K562 (cell line): ENCODE measurements at regions not wholly inside any gene's neighbourhood (a gene's known extent, or its start where the extent isn't known, plus 50 kb on each side); places are given as distances from the start of the nearest gene placed in this dataset.

Experiments
- ATAC-seq: fragments of 200-7000 bp; cut with Tn5 transposase; 3 replicates; pipeline ENCODE4 v1.9.1; 2020; ENCODE audit warnings: moderate library complexity
- BruUV-seq: library from RNA; stranded (reverse); fragments of 400-500 nt; replicated peaks from 2 replicates; lab custom pipeline; 2021; lab: Mats Ljungman, UMichigan
- CTCF ChIA-PET: fragments of 300-600 bp; formaldehyde crosslinking; extraction: SDS; loops from one replicate; lab custom pipeline; 2021; ENCODE audit warnings: low intra/inter-chr PET ratio; lab: Yijun Ruan, JAX
- POLR2A ChIA-PET: fragments of 300-600, 350-650 bp; sonication (Branson Sonifier 250); formaldehyde crosslinking; extraction: SDS; loops from one replicate; lab custom pipeline; 2021; ENCODE audit warnings: antibody characterized with exemption, inconsistent platforms; lab: Yijun Ruan, JAX
- DNase-seq, 4 experiments: peaks; one replicate each; pipeline versions ENCODE4 v3.0.0 to v3.0.0-alpha.2; 2011 to 2018; ENCODE audit warnings: low spot score in 3 of 4, mixed read lengths in 3 of 4; ENCODE audit errors: extremely low read depth in 1 of 4
- FAIRE-seq: peaks from 2 replicates; lab custom pipeline; 2011; peaks lifted over from hg19 to GRCh38; lab: Jason Lieb, UNC
- H2AFZ ChIP-seq: 2 replicates; pipeline ENCODE4 v1.6.0; 2011; ENCODE audit warnings: low read depth, low read length, control low read depth, inconsistent platforms
- H3K27ac ChIP-seq: fragments of 200-600 bp; 3 replicates; pipeline ENCODE4 v1.8.0; 2011; ENCODE audit warnings: low read depth, mild to moderate bottlenecking, control low read depth, inconsistent platforms, low read length, moderate library complexity, mixed read lengths; ENCODE audit errors: extremely low read depth
- H3K27me3 ChIP-seq, 2 experiments: fragments of 300-600 bp in 1 of 2; 2 replicates in 1 of 2; 3 replicates in 1 of 2; pipeline versions ENCODE4 v1.6.0 to v1.8.0; 2011; ENCODE audit warnings: inconsistent platforms in 2 of 2, low read length in 2 of 2, mild to moderate bottlenecking in 1 of 2, mixed read lengths in 1 of 2, moderate library complexity in 1 of 2; ENCODE audit not compliant: control insufficient read depth in 2 of 2, insufficient read depth in 2 of 2
- H3K36me3 ChIP-seq: fragments of 300-600 bp; 3 replicates; pipeline ENCODE4 v1.8.0; 2011; ENCODE audit warnings: mild to moderate bottlenecking, low read length, inconsistent platforms; ENCODE audit not compliant: control insufficient read depth, insufficient read depth
- H3K4me1 ChIP-seq, 2 experiments: fragments of 200-600 bp in 1 of 2; replicated peaks in 1 of 2; 2 replicates in 1 of 2; 3 replicates in 1 of 2; pipeline versions ENCODE4 v1.5.1 to v1.8.0; 2011; ENCODE audit warnings: inconsistent platforms in 2 of 2, low read length in 2 of 2, mild to moderate bottlenecking in 1 of 2, mixed read lengths in 1 of 2, moderate library complexity in 1 of 2; ENCODE audit not compliant: control insufficient read depth in 2 of 2, insufficient read depth in 2 of 2
- H3K4me2 ChIP-seq: 2 replicates; pipeline ENCODE4 v1.6.1; 2011; ENCODE audit warnings: low read length, control low read depth, inconsistent platforms, mixed read lengths; ENCODE audit not compliant: insufficient read depth
- H3K4me3 ChIP-seq: fragments of 200-600 bp; sonication (generic), shearing (Covaris generic); 2 replicates; pipeline ENCODE4 v1.5.1; 2016; ENCODE audit warnings: control low read depth, inconsistent platforms
- H3K79me2 ChIP-seq: fragments of 200-600 bp; 3 replicates; pipeline ENCODE4 v1.8.0; 2011; ENCODE audit warnings: low read length, inconsistent platforms; ENCODE audit not compliant: control insufficient read depth, insufficient read depth
- H3K9ac ChIP-seq, 2 experiments: 2 replicates each; pipeline versions ENCODE4 v1.6.0 to v1.6.1; 2011; ENCODE audit warnings: low read depth in 2 of 2, low read length in 2 of 2, control low read depth in 1 of 2, inconsistent platforms in 1 of 2, mild to moderate bottlenecking in 1 of 2, mixed read lengths in 1 of 2; ENCODE audit not compliant: insufficient read depth in 1 of 2
- H3K9me1 ChIP-seq: one replicate; pipeline ENCODE4 v1.6.0; 2011; ENCODE audit warnings: inconsistent platforms, mild to moderate bottlenecking, low read length, moderate library complexity; ENCODE audit not compliant: control insufficient read depth, insufficient read depth
- H3K9me3 ChIP-seq: replicated peaks from 2 replicates; pipeline ENCODE4 v1.5.1; 2011; ENCODE audit warnings: low read depth, low read length, inconsistent platforms; ENCODE audit not compliant: control insufficient read depth, insufficient read depth
- H4K20me1 ChIP-seq: replicated peaks from 2 replicates; pipeline ENCODE4 v1.6.1; 2011; ENCODE audit warnings: low read length, inconsistent platforms, mixed read lengths; ENCODE audit not compliant: control insufficient read depth, insufficient read depth
- ETS1 ChIP-seq: conservative IDR thresholded peaks from 2 replicates; pipeline ENCODE4 v1.6.1; 2011; ENCODE audit warnings: low read depth, mild to moderate bottlenecking, low read length; ENCODE audit not compliant: control insufficient read depth
- NR2C1 ChIP-seq, 2 experiments: fragments of 450-650 bp; IDR thresholded peaks; 2 replicates each; pipeline ENCODE4 v1.6.1; 2017; ENCODE audit warnings: mild to moderate bottlenecking in 2 of 2, antibody characterized with exemption in 1 of 2, inconsistent platforms in 1 of 2, missing compliant biosample characterization in 1 of 2, missing genetic modification characterization in 1 of 2
- SETDB1 ChIP-seq: IDR thresholded peaks from one replicate; pipeline ENCODE4 v1.6.1; 2012; ENCODE audit warnings: low read length, control low read depth, inconsistent platforms
- U2AF1 ChIP-seq: fragments of 200-400 bp; formaldehyde crosslinking; optimal IDR thresholded peaks from 2 replicates; pipeline ENCODE3; 2017; ENCODE audit warnings: mild to moderate bottlenecking, low read depth, low read length, moderate library complexity
- WGBS: fragments of 100-300 bp; shearing (Covaris generic); methylation state at CpG from one replicate; pipeline ENCODE4 v1.1.6; 2016; ENCODE audit warnings: low coverage, mixed read lengths; ENCODE audit not compliant: insufficient coverage; ENCODE audit errors: missing lambda C conversion rate; 5-methylcytosine and 5-hydroxymethylcytosine counted together
- in situ Hi-C: fragments of 300-500 bp; cut with MboI; formaldehyde crosslinking; loops from 4 replicates; pipeline ENCODE4 v1.15.0; 2018; ENCODE audit warnings: inconsistent platforms, mixed read lengths
- intact Hi-C: fragments of 100-400 bp; cut with micrococcal nuclease; formaldehyde crosslinking; loops from 2 replicates; pipeline ENCODE4 v1.14.2; 2022

- H3K4me1 ChIP-seq = no peaks in the 10 kb centered on the region
- no peak overlapping the region for H3K4me3 ChIP-seq
- TF ChIP-seq NR2C1 (IDR thresholded peaks at IDR 0.05) (no peak), NR2C1 (tag; IDR thresholded peaks at IDR 0.05) (no peak), SETDB1 (no peak), U2AF1 (no peak), ETS1 (no peak)
- ATAC-seq = no peak
- H3K79me2 ChIP-seq = no peaks in the 10 kb centered on the region
- CTCF ChIA-PET = no interaction called here
- 0% methylated on average over 1 of the region's 1 CpG for WGBS
- H3K27me3 ChIP-seq = no peaks in the 10 kb centered on the region
- H3K9me1 ChIP-seq = no peaks in the 10 kb centered on the region
- no peak for FAIRE-seq
- H3K9ac ChIP-seq = no peak overlapping the region
- no TSS peak for BruUV-seq
- intact Hi-C loops = no loop called here
- H3K27ac ChIP-seq = no peak overlapping the region
- POLR2A ChIA-PET = no interaction called here
- H3K36me3 ChIP-seq = no peaks in the 10 kb centered on the region
- no peaks in the 10 kb centered on the region for H3K9me3 ChIP-seq
- H3K4me2 ChIP-seq = no peak overlapping the region
- H4K20me1 ChIP-seq = no peaks in the 10 kb centered on the region
- no peak for DNase-seq
- no peak overlapping the region for H2AFZ ChIP-seq
- in situ Hi-C loops = no loop called here
Observed at GRCh38 chr3:65268426-65268825, 580.6 kb upstream of the ADAMTS9 start.
